ENCODE measurements at regions not wholly inside any gene's neighbourhood (a gene's known extent, or its start where the extent isn't known, plus 50 kb on each side); places are given as distances from the start of the nearest gene placed in this dataset.

- no peak for TF ChIP-seq POLR2A (IDR thresholded peaks at IDR 0.05)
- no peak for TF ChIP-seq POLR2AphosphoS5 (IDR thresholded peaks at IDR 0.05; ENCODE audit: insufficient read depth in 1 of 2, low read depth in 1 of 2)
- TF ChIP-seq CTCF (IDR thresholded peaks at IDR 0.05): no peak
These were observed 181.8 kb downstream of the SP3 start for GRCh38 chr2:173783382-173783781.

Data from vagina (tissue), 2 donors.